K562 (cell line): ENCODE measurements at regions not wholly inside any gene's neighbourhood (a gene's known extent, or its start where the extent isn't known, plus 50 kb on each side); places are given as distances from the start of the nearest gene placed in this dataset.

ENCODE experiments used
- DNMT1 ChIP-seq: fragments of 450-650 bp; IDR thresholded peaks from 2 replicates; pipeline ENCODE4 v1.6.1; 2016; ENCODE audit warnings: antibody characterized with exemption, mild to moderate bottlenecking
- FOSL1 ChIP-seq: fragments of 200-800 bp; sonication (Bioruptor generic); conservative IDR thresholded peaks from 2 replicates; pipeline ENCODE4 v1.6.1; 2016; ENCODE audit warnings: missing genetic modification characterization, missing compliant biosample characterization
- HOXB6 ChIP-seq: fragments of 250-450 bp; sonication (Bioruptor Pico); IDR thresholded peaks from 2 replicates; pipeline ENCODE4 v1.5.1; 2022; ENCODE audit warnings: mild to moderate bottlenecking, borderline replicate concordance
- IRF9 ChIP-seq: fragments of 450-650 bp; IDR thresholded peaks from 2 replicates; pipeline ENCODE4 v1.6.1; 2016; ENCODE audit warnings: missing biosample characterization, missing genetic modification characterization
- MCM7 ChIP-seq, 2 experiments: fragments of 450-650 bp; IDR thresholded peaks; 2 replicates each; pipeline ENCODE4 v1.6.1; 2016 to 2018
- MTA1 ChIP-seq: fragments of 450-650 bp; IDR thresholded peaks from 2 replicates; pipeline ENCODE4 v1.6.1; 2017; ENCODE audit warnings: borderline replicate concordance
- MYBL2 ChIP-seq, 2 experiments: fragments of 450-650 bp in 1 of 2; sonication (generic) in 1 of 2; formaldehyde crosslinking in 1 of 2; IDR thresholded peaks; 2 replicates each; pipeline versions ENCODE4 v1.6.1 to v1.8.1; 2017 to 2022; ENCODE audit warnings: borderline replicate concordance in 1 of 2, inconsistent platforms in 1 of 2, low read depth in 1 of 2, mild to moderate bottlenecking in 1 of 2, missing genetic modification reagents in 1 of 2, moderate library complexity in 1 of 2
- RBBP5 ChIP-seq: fragments of 200-600 bp; sonication (generic); IDR thresholded peaks from 2 replicates; pipeline ENCODE4 v1.6.1; 2012; ENCODE audit warnings: borderline replicate concordance, mild to moderate bottlenecking, low read length, control low read depth, inconsistent platforms; ENCODE audit not compliant: insufficient read depth, poor library complexity, severe bottlenecking
- SMAD4 ChIP-seq: fragments of 250-450 bp; sonication (Bioruptor Pico); conservative IDR thresholded peaks from 2 replicates; pipeline ENCODE4 v1.8.0; 2021; ENCODE audit warnings: inconsistent platforms, mild to moderate bottlenecking, moderate library complexity
- SOX6 ChIP-seq: fragments of 450-650 bp; IDR thresholded peaks from 2 replicates; pipeline ENCODE4 v1.6.1; 2014; ENCODE audit warnings: mild to moderate bottlenecking
- STAT5B ChIP-seq: fragments of 250-450 bp; sonication (Bioruptor Pico); IDR thresholded peaks from 2 replicates; pipeline ENCODE4 v1.8.0; 2021; ENCODE audit warnings: mild to moderate bottlenecking, inconsistent platforms
- TF ChIP-seq, protein P1 (sequence below): sonication (generic); formaldehyde crosslinking; IDR thresholded peaks from 2 replicates; pipeline ENCODE4 v1.8.1; 2023; ENCODE audit warnings: mild to moderate bottlenecking, missing genetic modification reagents
- TF ChIP-seq, protein P2 (sequence below): fragments of 450-650 bp; IDR thresholded peaks from 2 replicates; pipeline ENCODE4 v1.6.1; 2016; ENCODE audit warnings: mild to moderate bottlenecking, moderate library complexity

- TF ChIP-seq MTA1 (no peak), DNMT1 (no peak), HOXB6 (CRISPR knock-in tag) (no peak), SMAD4 (CRISPR knock-in tag) (0 out of 2 replicates have a peak, but pooled peaks have one; percentile 19), MYBL2 (IDR thresholded peaks at IDR 0.05; ENCODE audit: low read depth) (no peak), MYBL2 (CRISPR knock-in tag; IDR thresholded peaks at IDR 0.05; ENCODE audit: borderline replicate concordance) (no peak), RBBP5 (no peak), STAT5B (no peak), MCM7 (IDR thresholded peaks at IDR 0.05) (no peak), FOSL1 (tag) (peak; percentile 39), IRF9 (no peak), SOX6 (no peak)
- TF ChIP-seq, protein P1, sequence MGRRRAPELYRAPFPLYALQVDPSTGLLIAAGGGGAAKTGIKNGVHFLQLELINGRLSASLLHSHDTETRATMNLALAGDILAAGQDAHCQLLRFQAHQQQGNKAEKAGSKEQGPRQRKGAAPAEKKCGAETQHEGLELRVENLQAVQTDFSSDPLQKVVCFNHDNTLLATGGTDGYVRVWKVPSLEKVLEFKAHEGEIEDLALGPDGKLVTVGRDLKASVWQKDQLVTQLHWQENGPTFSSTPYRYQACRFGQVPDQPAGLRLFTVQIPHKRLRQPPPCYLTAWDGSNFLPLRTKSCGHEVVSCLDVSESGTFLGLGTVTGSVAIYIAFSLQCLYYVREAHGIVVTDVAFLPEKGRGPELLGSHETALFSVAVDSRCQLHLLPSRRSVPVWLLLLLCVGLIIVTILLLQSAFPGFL (CRISPR knock-in tag) = no peak
- TF ChIP-seq, protein P2, sequence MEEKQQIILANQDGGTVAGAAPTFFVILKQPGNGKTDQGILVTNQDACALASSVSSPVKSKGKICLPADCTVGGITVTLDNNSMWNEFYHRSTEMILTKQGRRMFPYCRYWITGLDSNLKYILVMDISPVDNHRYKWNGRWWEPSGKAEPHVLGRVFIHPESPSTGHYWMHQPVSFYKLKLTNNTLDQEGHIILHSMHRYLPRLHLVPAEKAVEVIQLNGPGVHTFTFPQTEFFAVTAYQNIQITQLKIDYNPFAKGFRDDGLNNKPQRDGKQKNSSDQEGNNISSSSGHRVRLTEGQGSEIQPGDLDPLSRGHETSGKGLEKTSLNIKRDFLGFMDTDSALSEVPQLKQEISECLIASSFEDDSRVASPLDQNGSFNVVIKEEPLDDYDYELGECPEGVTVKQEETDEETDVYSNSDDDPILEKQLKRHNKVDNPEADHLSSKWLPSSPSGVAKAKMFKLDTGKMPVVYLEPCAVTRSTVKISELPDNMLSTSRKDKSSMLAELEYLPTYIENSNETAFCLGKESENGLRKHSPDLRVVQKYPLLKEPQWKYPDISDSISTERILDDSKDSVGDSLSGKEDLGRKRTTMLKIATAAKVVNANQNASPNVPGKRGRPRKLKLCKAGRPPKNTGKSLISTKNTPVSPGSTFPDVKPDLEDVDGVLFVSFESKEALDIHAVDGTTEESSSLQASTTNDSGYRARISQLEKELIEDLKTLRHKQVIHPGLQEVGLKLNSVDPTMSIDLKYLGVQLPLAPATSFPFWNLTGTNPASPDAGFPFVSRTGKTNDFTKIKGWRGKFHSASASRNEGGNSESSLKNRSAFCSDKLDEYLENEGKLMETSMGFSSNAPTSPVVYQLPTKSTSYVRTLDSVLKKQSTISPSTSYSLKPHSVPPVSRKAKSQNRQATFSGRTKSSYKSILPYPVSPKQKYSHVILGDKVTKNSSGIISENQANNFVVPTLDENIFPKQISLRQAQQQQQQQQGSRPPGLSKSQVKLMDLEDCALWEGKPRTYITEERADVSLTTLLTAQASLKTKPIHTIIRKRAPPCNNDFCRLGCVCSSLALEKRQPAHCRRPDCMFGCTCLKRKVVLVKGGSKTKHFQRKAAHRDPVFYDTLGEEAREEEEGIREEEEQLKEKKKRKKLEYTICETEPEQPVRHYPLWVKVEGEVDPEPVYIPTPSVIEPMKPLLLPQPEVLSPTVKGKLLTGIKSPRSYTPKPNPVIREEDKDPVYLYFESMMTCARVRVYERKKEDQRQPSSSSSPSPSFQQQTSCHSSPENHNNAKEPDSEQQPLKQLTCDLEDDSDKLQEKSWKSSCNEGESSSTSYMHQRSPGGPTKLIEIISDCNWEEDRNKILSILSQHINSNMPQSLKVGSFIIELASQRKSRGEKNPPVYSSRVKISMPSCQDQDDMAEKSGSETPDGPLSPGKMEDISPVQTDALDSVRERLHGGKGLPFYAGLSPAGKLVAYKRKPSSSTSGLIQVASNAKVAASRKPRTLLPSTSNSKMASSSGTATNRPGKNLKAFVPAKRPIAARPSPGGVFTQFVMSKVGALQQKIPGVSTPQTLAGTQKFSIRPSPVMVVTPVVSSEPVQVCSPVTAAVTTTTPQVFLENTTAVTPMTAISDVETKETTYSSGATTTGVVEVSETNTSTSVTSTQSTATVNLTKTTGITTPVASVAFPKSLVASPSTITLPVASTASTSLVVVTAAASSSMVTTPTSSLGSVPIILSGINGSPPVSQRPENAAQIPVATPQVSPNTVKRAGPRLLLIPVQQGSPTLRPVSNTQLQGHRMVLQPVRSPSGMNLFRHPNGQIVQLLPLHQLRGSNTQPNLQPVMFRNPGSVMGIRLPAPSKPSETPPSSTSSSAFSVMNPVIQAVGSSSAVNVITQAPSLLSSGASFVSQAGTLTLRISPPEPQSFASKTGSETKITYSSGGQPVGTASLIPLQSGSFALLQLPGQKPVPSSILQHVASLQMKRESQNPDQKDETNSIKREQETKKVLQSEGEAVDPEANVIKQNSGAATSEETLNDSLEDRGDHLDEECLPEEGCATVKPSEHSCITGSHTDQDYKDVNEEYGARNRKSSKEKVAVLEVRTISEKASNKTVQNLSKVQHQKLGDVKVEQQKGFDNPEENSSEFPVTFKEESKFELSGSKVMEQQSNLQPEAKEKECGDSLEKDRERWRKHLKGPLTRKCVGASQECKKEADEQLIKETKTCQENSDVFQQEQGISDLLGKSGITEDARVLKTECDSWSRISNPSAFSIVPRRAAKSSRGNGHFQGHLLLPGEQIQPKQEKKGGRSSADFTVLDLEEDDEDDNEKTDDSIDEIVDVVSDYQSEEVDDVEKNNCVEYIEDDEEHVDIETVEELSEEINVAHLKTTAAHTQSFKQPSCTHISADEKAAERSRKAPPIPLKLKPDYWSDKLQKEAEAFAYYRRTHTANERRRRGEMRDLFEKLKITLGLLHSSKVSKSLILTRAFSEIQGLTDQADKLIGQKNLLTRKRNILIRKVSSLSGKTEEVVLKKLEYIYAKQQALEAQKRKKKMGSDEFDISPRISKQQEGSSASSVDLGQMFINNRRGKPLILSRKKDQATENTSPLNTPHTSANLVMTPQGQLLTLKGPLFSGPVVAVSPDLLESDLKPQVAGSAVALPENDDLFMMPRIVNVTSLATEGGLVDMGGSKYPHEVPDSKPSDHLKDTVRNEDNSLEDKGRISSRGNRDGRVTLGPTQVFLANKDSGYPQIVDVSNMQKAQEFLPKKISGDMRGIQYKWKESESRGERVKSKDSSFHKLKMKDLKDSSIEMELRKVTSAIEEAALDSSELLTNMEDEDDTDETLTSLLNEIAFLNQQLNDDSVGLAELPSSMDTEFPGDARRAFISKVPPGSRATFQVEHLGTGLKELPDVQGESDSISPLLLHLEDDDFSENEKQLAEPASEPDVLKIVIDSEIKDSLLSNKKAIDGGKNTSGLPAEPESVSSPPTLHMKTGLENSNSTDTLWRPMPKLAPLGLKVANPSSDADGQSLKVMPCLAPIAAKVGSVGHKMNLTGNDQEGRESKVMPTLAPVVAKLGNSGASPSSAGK = peak; percentile 76
Measured at GRCh38 chrX:134718105-134718965, 60.1 kb upstream of the PLAC1 start (continued).
